IMR-90 (cell line): ENCODE measurements at regions not wholly inside any gene's neighbourhood (a gene's known extent, or its start where the extent isn't known, plus 50 kb on each side); places are given as distances from the start of the nearest gene placed in this dataset.
A peak's percentile ranks its signal among the peaks of the same experiment; 100 is the strongest.

Experiments
- ATAC-seq: fragments of 200-7000 bp; cut with Tn5 transposase; 2 replicates; pipeline ENCODE4 v1.9.1; 2020; ENCODE audit warnings: low read depth, mild to moderate bottlenecking, moderate library complexity
- BruUV-seq: library from RNA; stranded (reverse); fragments of 400-500 nt; replicated peaks from 2 replicates; lab custom pipeline; 2021; lab: Mats Ljungman, UMichigan
- CTCF ChIA-PET: fragments of 300-600 bp; formaldehyde crosslinking; extraction: SDS; loops from one replicate; lab custom pipeline; 2021; ENCODE audit warnings: antibody characterized with exemption; lab: Yijun Ruan, JAX
- POLR2A ChIA-PET: fragments of 300-600 bp; sonication (Branson Sonifier 250); formaldehyde crosslinking; loops from one replicate; lab custom pipeline; 2022; ENCODE audit warnings: antibody characterized with exemption; ENCODE audit not compliant: unreplicated experiment; lab: Charles Lee
- DNase-seq: peaks from one replicate; pipeline ENCODE4 v3.0.0; 2013
- H2AFZ ChIP-seq: replicated peaks from 2 replicates; pipeline ENCODE3; 2013; ENCODE audit warnings: low read length, mild to moderate bottlenecking; ENCODE audit not compliant: poor library complexity
- H2AK5ac ChIP-seq: 2 replicates; pipeline ENCODE4 v1.6.1; 2013; ENCODE audit warnings: low read depth, low read length, inconsistent platforms
- H2AK9ac ChIP-seq: replicated peaks from 2 replicates; pipeline ENCODE3; 2013; ENCODE audit warnings: mild to moderate bottlenecking, low read depth, low read length, moderate library complexity; ENCODE audit not compliant: poor library complexity
- H2BK120ac ChIP-seq: 2 replicates; pipeline ENCODE4 v1.6.1; 2013; ENCODE audit warnings: low read depth, low read length, inconsistent platforms
- H2BK15ac ChIP-seq: 3 replicates; pipeline ENCODE4 v1.6.1; 2013; ENCODE audit warnings: low read depth, low read length, inconsistent platforms
- H2BK20ac ChIP-seq: 2 replicates; pipeline ENCODE4 v1.6.1; 2013; ENCODE audit warnings: low read depth, mild to moderate bottlenecking, inconsistent platforms, low read length, moderate library complexity
- H2BK5ac ChIP-seq: 2 replicates; pipeline ENCODE4 v1.6.1; 2013; ENCODE audit warnings: mild to moderate bottlenecking, low read depth, low read length, inconsistent platforms; ENCODE audit not compliant: poor library complexity, severe bottlenecking
- H3K14ac ChIP-seq: replicated peaks from 2 replicates; pipeline ENCODE4 v1.6.1; 2013; ENCODE audit warnings: low read depth, low read length, inconsistent platforms
- H3K18ac ChIP-seq: 2 replicates; pipeline ENCODE4 v1.6.1; 2013; ENCODE audit warnings: low read depth, low read length, control low read depth
- H3K23ac ChIP-seq: 2 replicates; pipeline ENCODE4 v1.6.1; 2013; ENCODE audit warnings: low read depth, low read length, inconsistent platforms
- H3K27ac ChIP-seq: 2 replicates; pipeline ENCODE4 v1.5.1; 2013; ENCODE audit warnings: mild to moderate bottlenecking, control low read depth, low read length; ENCODE audit not compliant: insufficient read depth
- H3K27me3 ChIP-seq: 2 replicates; pipeline ENCODE4 v1.6.1; 2013; ENCODE audit warnings: low read length; ENCODE audit not compliant: control insufficient read depth, insufficient read depth
- H3K36me3 ChIP-seq: 2 replicates; pipeline ENCODE4 v1.6.1; 2013; ENCODE audit warnings: low read length, mixed read lengths; ENCODE audit not compliant: control insufficient read depth, insufficient read depth
- H3K4ac ChIP-seq: 2 replicates; pipeline ENCODE4 v1.6.1; 2013; ENCODE audit warnings: low read depth, low read length, inconsistent platforms
- H3K4me1 ChIP-seq: 2 replicates; pipeline ENCODE4 v1.6.1; 2013; ENCODE audit warnings: low read length, mixed read lengths; ENCODE audit not compliant: control insufficient read depth, insufficient read depth
- H3K4me2 ChIP-seq: 2 replicates; pipeline ENCODE4 v1.6.1; 2013; ENCODE audit warnings: low read depth, mild to moderate bottlenecking, control low read depth, low read length, moderate library complexity
- H3K4me3 ChIP-seq: 2 replicates; pipeline ENCODE4 v1.5.1; 2013; ENCODE audit warnings: low read depth, mild to moderate bottlenecking, control low read depth, low read length, moderate library complexity; ENCODE audit not compliant: insufficient read depth
- H3K56ac ChIP-seq: 2 replicates; pipeline ENCODE4 v1.6.1; 2013; ENCODE audit warnings: low read length, inconsistent platforms; ENCODE audit not compliant: insufficient read depth; ENCODE audit errors: extremely low read depth
- H3K79me1 ChIP-seq, 2 experiments: 2 replicates each; pipeline ENCODE4 v1.6.1; 2013; ENCODE audit warnings: low read length in 2 of 2, inconsistent platforms in 1 of 2, low read depth in 1 of 2
- H3K9ac ChIP-seq: 2 replicates; pipeline ENCODE4 v1.6.1; 2013; ENCODE audit warnings: low read depth, low read length, control low read depth
- H3K9me1 ChIP-seq: 2 replicates; pipeline ENCODE4 v1.6.1; 2013; ENCODE audit warnings: low read length, inconsistent platforms; ENCODE audit not compliant: insufficient read depth
- H3K9me3 ChIP-seq: 2 replicates; pipeline ENCODE4 v1.6.1; 2013; ENCODE audit warnings: low read length; ENCODE audit not compliant: control insufficient read depth, insufficient read depth
- H4K20me1 ChIP-seq: 2 replicates; pipeline ENCODE4 v1.6.1; 2013; ENCODE audit warnings: low read length, inconsistent platforms; ENCODE audit not compliant: insufficient read depth
- H4K5ac ChIP-seq: 2 replicates; pipeline ENCODE4 v1.6.1; 2013; ENCODE audit warnings: mild to moderate bottlenecking, low read depth, low read length, control low read depth
- H4K8ac ChIP-seq, 2 experiments: 2 replicates each; pipeline ENCODE4 v1.6.1; 2013; ENCODE audit warnings: low read depth in 2 of 2, low read length in 2 of 2, control low read depth in 1 of 2, inconsistent platforms in 1 of 2
- H4K91ac ChIP-seq: 2 replicates; pipeline ENCODE4 v1.6.1; 2013; ENCODE audit warnings: low read depth, low read length, inconsistent platforms; ENCODE audit not compliant: insufficient read depth
- BHLHE40 ChIP-seq: fragments of 150-350 bp; IDR thresholded peaks from 2 replicates; pipeline ENCODE4 v1.6.1; 2016; ENCODE audit warnings: mild to moderate bottlenecking, low read depth, low read length
- CEBPB ChIP-seq: IDR thresholded peaks from 2 replicates; pipeline ENCODE4 v1.6.1; 2012; ENCODE audit warnings: low read depth, low read length, improper control_type of control experiment
- CHD1 ChIP-seq: IDR thresholded peaks from 2 replicates; pipeline ENCODE4 v1.6.1; 2012; ENCODE audit warnings: low read depth, low read length, improper control_type of control experiment
- FOS ChIP-seq: fragments of 150-350 bp; IDR thresholded peaks from 2 replicates; pipeline ENCODE4 v1.6.1; 2016; ENCODE audit warnings: low read depth, low read length
- MAFK ChIP-seq: IDR thresholded peaks from 2 replicates; pipeline ENCODE4 v1.6.1; 2012; ENCODE audit warnings: low read depth, low read length, improper control_type of control experiment
- MAZ ChIP-seq: IDR thresholded peaks from 2 replicates; pipeline ENCODE4 v1.6.1; 2012; ENCODE audit warnings: low read depth, mild to moderate bottlenecking, low read length, improper control_type of control experiment, moderate library complexity, borderline replicate concordance
- MXI1 ChIP-seq: IDR thresholded peaks from 2 replicates; pipeline ENCODE4 v1.6.1; 2012; ENCODE audit warnings: low read depth, mild to moderate bottlenecking, low read length, moderate library complexity, borderline replicate concordance
- POLR2A ChIP-seq: IDR thresholded peaks from 2 replicates; pipeline ENCODE4 v1.6.1; 2012; ENCODE audit warnings: mild to moderate bottlenecking, low read depth, low read length
- RAD21 ChIP-seq: IDR thresholded peaks from 2 replicates; pipeline ENCODE4 v1.6.1; 2012; ENCODE audit warnings: low read length, improper control_type of control experiment
- RCOR1 ChIP-seq: IDR thresholded peaks from 2 replicates; pipeline ENCODE4 v1.6.1; 2012; ENCODE audit warnings: mild to moderate bottlenecking, low read length, improper control_type of control experiment; ENCODE audit not compliant: insufficient replicate concordance
- RFX5 ChIP-seq: IDR thresholded peaks from 2 replicates; pipeline ENCODE4 v1.8.0; 2012; ENCODE audit warnings: low read depth, mild to moderate bottlenecking, low read length, moderate library complexity
- USF2 ChIP-seq: fragments of 150-350 bp; IDR thresholded peaks from 2 replicates; pipeline ENCODE4 v1.6.1; 2017; ENCODE audit warnings: mild to moderate bottlenecking, antibody characterized with exemption, low read length, low read depth
- WGBS, 2 experiments: methylation state at CpG; one replicate each; pipeline versions ENCODE4 v1.1.5 to v1.1.7; 2013; ENCODE audit warnings: missing lambda C conversion rate in 2 of 2; ENCODE audit not compliant: insufficient read length in 1 of 2; ENCODE audit errors: extremely low coverage in 2 of 2; 5-methylcytosine and 5-hydroxymethylcytosine counted together
- dilution Hi-C: fragments of 300-500 bp; cut with HindIII; formaldehyde crosslinking; loops from one replicate; pipeline ENCODE4 v1.14.3; 2018; ENCODE audit warnings: low sequenced_read_pairs; ENCODE audit not compliant: unreplicated experiment
- in situ Hi-C: fragments of 300-500 bp; cut with MboI; formaldehyde crosslinking; loops from 3 replicates; pipeline ENCODE4 v1.14.3; 2019; ENCODE audit warnings: low sequenced_read_pairs, inconsistent platforms, mixed read lengths
- intact Hi-C: fragments of 100-400 bp; cut with micrococcal nuclease; formaldehyde crosslinking; loops from 2 replicates; pipeline ENCODE4 v1.10.0; 2022
- TF ChIP-seq, protein P1 (sequence below): conservative IDR thresholded peaks from 2 replicates; pipeline ENCODE4 v1.5.1; 2012; ENCODE audit warnings: mild to moderate bottlenecking, low read depth, low read length, improper control_type of control experiment
- TF ChIP-seq, protein P2 (sequence below): fragments of 150-350 bp; IDR thresholded peaks from 2 replicates; pipeline ENCODE4 v1.6.1; 2016; ENCODE audit warnings: low read depth, mild to moderate bottlenecking, low read length, moderate library complexity, borderline replicate concordance

GRCh38 chr3:105996781-105997180 lies 128.0 kb upstream of the CBLB start:
- Histone ChIP-seq H3K4me2 (no peak overlapping the region), H2AK9ac (no peak overlapping the region), H3K14ac (no peak overlapping the region), H3K9ac (no peak overlapping the region), H2AFZ (no peak overlapping the region), H3K4me1 (peaks cover 7% of the 10 kb centered on the region), H4K20me1 (no peaks in the 10 kb centered on the region), H2BK15ac (peak overlapping the region; percentile 15; the same call in 1 of the 3 replicates), H3K36me3 (no peaks in the 10 kb centered on the region), H3K79me1 (no peaks in the 10 kb centered on the region), H3K27ac (no peak overlapping the region), H4K8ac (peak overlapping the region in 1 of 2 experiments; percentile 24; a peak in 1 of 4 replicates), H3K23ac (no peak overlapping the region), H2BK20ac (0 out of 2 replicates have a peak overlapping the region, but pooled peaks have one; percentile 11), H3K27me3 (no peaks in the 10 kb centered on the region), H2AK5ac (peak overlapping the region; percentile 86), H3K9me3 (no peaks in the 10 kb centered on the region), H2BK120ac (0 out of 2 replicates have a peak overlapping the region, but pooled peaks have one; percentile 43), H2BK5ac (peak overlapping the region; percentile 31), H3K56ac (no peak overlapping the region), H4K5ac (no peak overlapping the region), H4K91ac (no peak overlapping the region), H3K9me1 (peaks cover 12% of the 10 kb centered on the region; the same call in 1 of the 2 replicates), H3K4ac (peak overlapping the region; percentile 34; the same call in 1 of the 2 replicates), H3K18ac (peak overlapping the region; percentile 2; the same call in 1 of the 2 replicates), H3K4me3 (no peak overlapping the region)
- WGBS, 2 experiments = 93% methylated on average over 2 of the region's 4 CpGs; no CpG with 5 or more reads in 1 of the 2 experiments
- ChIA-PET CTCF (no interaction called here), POLR2A (no interaction called here)
- dilution Hi-C loops (no loop called here), intact Hi-C loops (no loop called here), in situ Hi-C loops (no loop called here)
- TF ChIP-seq MAZ = no peak
- no peak for TF ChIP-seq RFX5
- TF ChIP-seq POLR2A = no peak
- TF ChIP-seq, protein P1, sequence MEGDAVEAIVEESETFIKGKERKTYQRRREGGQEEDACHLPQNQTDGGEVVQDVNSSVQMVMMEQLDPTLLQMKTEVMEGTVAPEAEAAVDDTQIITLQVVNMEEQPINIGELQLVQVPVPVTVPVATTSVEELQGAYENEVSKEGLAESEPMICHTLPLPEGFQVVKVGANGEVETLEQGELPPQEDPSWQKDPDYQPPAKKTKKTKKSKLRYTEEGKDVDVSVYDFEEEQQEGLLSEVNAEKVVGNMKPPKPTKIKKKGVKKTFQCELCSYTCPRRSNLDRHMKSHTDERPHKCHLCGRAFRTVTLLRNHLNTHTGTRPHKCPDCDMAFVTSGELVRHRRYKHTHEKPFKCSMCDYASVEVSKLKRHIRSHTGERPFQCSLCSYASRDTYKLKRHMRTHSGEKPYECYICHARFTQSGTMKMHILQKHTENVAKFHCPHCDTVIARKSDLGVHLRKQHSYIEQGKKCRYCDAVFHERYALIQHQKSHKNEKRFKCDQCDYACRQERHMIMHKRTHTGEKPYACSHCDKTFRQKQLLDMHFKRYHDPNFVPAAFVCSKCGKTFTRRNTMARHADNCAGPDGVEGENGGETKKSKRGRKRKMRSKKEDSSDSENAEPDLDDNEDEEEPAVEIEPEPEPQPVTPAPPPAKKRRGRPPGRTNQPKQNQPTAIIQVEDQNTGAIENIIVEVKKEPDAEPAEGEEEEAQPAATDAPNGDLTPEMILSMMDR = no peak
- TF ChIP-seq CHD1 = no peak
- TF ChIP-seq RAD21 = no peak
- no peak for TF ChIP-seq MXI1
- TF ChIP-seq CEBPB = no peak
- no peak for TF ChIP-seq FOS
- TF ChIP-seq MAFK = no peak
- no peak for TF ChIP-seq USF2
- TF ChIP-seq, protein P2, sequence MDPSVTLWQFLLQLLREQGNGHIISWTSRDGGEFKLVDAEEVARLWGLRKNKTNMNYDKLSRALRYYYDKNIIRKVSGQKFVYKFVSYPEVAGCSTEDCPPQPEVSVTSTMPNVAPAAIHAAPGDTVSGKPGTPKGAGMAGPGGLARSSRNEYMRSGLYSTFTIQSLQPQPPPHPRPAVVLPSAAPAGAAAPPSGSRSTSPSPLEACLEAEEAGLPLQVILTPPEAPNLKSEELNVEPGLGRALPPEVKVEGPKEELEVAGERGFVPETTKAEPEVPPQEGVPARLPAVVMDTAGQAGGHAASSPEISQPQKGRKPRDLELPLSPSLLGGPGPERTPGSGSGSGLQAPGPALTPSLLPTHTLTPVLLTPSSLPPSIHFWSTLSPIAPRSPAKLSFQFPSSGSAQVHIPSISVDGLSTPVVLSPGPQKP = no peak
- TF ChIP-seq RCOR1 = no peak
- no peak for TF ChIP-seq BHLHE40
- DNase-seq (no peak), ATAC-seq (no peak)
- BruUV-seq = no TSS peak
